Smooth muscle cell (in vitro differentiated cells): ENCODE measurements at regions not wholly inside any gene's neighbourhood (a gene's known extent, or its start where the extent isn't known, plus 50 kb on each side); places are given as distances from the start of the nearest gene placed in this dataset.

Source experiments
- DNase-seq: peaks from one replicate; lab custom pipeline; 2025; ENCODE audit not compliant: unreplicated experiment; lab: John Stamatoyannopoulos, UW
- H2AFZ ChIP-seq: fragments of 200-600 bp; sonication (generic); 2 replicates; pipeline ENCODE4 v1.6.0; 2016; ENCODE audit warnings: antibody characterized with exemption, low read depth, mild to moderate bottlenecking
- H3F3A ChIP-seq: fragments of 200-600 bp; sonication (generic); 2 replicates; pipeline ENCODE4 v1.6.0; 2017; ENCODE audit warnings: antibody characterized with exemption, low read depth
- H3K27ac ChIP-seq: fragments of 200-600 bp; sonication (generic); 2 replicates; pipeline ENCODE4 v1.5.1; 2016; ENCODE audit warnings: low read depth, mild to moderate bottlenecking
- H3K27me3 ChIP-seq: fragments of 200-600 bp; sonication (generic); 2 replicates; pipeline ENCODE4 v1.6.1; 2016; ENCODE audit warnings: low read depth, mild to moderate bottlenecking
- H3K36me3 ChIP-seq: fragments of 200-600 bp; sonication (generic); 2 replicates; pipeline ENCODE4 v1.5.1; 2016; ENCODE audit warnings: low read depth
- H3K4me1 ChIP-seq: fragments of 200-600 bp; sonication (generic); 2 replicates; pipeline ENCODE4 v1.5.1; 2016; ENCODE audit warnings: low read depth
- H3K4me2 ChIP-seq: fragments of 200-600 bp; sonication (generic); 2 replicates; pipeline ENCODE4 v1.6.0; 2016; ENCODE audit warnings: mild to moderate bottlenecking
- H3K4me3 ChIP-seq: fragments of 200-600 bp; sonication (generic); 2 replicates; pipeline ENCODE4 v1.5.1; 2016; ENCODE audit warnings: mild to moderate bottlenecking
- H3K79me2 ChIP-seq: fragments of 200-600 bp; sonication (generic); 2 replicates; pipeline ENCODE4 v1.6.0; 2016; ENCODE audit warnings: low read depth, mild to moderate bottlenecking
- H3K9ac ChIP-seq: fragments of 200-600 bp; sonication (generic); 2 replicates; pipeline ENCODE4 v1.6.0; 2016; ENCODE audit warnings: low read depth
- H3K9me3 ChIP-seq: fragments of 200-600 bp; sonication (generic); replicated peaks from 2 replicates; pipeline ENCODE4 v1.5.1; 2016; ENCODE audit warnings: low read depth
- H4K20me1 ChIP-seq: fragments of 200-600 bp; sonication (generic); 2 replicates; pipeline ENCODE4 v1.6.0; 2016; ENCODE audit warnings: low read depth
- CTCF ChIP-seq: fragments of 200-600 bp; sonication (generic); IDR thresholded peaks from 2 replicates; pipeline ENCODE4 v1.5.1; 2017; ENCODE audit warnings: borderline replicate concordance, mild to moderate bottlenecking, antibody characterized with exemption; ENCODE audit not compliant: insufficient read depth, poor library complexity, severe bottlenecking
- WGBS: methylation state at CpG from one replicate; pipeline ENCODE4 v1.1.7; 2016; ENCODE audit warnings: low lambda C conversion rate; 5-methylcytosine and 5-hydroxymethylcytosine counted together

GRCh38 chr14:46352844-46353243 lies 298.7 kb downstream of the RPL10L start:
- Histone ChIP-seq H4K20me1 (no peaks in the 10 kb centered on the region), H3F3A (no peaks in the 10 kb centered on the region), H3K27me3 (peaks cover 4% of the 10 kb centered on the region), H3K36me3 (no peaks in the 10 kb centered on the region), H3K4me3 (no peak overlapping the region), H2AFZ (no peak overlapping the region), H3K79me2 (no peaks in the 10 kb centered on the region), H3K4me1 (no peaks in the 10 kb centered on the region), H3K4me2 (no peak overlapping the region), H3K9ac (no peak overlapping the region), H3K9me3 (no peaks in the 10 kb centered on the region), H3K27ac (no peak overlapping the region)
- TF ChIP-seq CTCF = no peak
- no peak for DNase-seq
- 67% methylated on average over 1 of the region's 1 CpG for WGBS

DNA sequence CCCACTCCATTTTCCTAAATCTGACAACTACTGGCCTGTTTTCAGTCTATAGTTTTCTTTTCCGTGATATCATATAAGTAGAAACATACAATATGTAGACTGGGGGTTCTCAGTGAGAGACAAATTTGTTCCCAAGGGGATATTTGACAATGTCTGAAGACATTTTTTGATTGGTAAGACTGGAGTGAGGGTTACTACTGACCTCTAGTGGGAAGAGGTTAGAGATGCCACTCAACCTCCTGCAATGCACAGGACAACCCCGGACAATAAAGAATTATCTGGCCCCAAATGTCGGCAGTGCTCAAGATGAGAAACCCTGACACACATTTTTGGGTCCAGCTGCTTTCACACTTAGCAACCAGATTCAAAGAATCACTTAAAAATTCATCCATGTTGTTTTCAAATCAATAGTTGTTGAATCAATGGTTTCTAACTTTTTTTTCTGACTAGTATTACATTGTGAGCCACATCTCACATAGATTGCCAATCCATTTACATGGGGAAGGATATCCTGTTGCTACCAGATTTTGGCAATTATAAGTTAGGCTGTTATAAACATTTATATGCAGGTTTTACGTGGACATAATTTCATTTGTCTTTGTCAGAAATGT lies 307.1 kb downstream of the RPL10L start:
- H3K9ac ChIP-seq = no peak overlapping the region
- no peak overlapping the region for H3K4me2 ChIP-seq
- 14% methylated on average over 4 of the region's 4 CpGs for WGBS
- no peak overlapping the region for H3K27ac ChIP-seq
- no peaks in the 10 kb centered on the region for H3K79me2 ChIP-seq
- no peak overlapping the region for H2AFZ ChIP-seq
- H3K4me3 ChIP-seq = no peak overlapping the region
- no peaks in the 10 kb centered on the region for H4K20me1 ChIP-seq
- DNase-seq = no peak
- no peaks in the 10 kb centered on the region for H3K9me3 ChIP-seq
- TF ChIP-seq CTCF = peak; percentile 62
- H3F3A ChIP-seq = no peaks in the 10 kb centered on the region
- no peaks in the 10 kb centered on the region for H3K36me3 ChIP-seq
- H3K4me1 ChIP-seq = no peaks in the 10 kb centered on the region
- peaks cover 12% of the 10 kb centered on the region for H3K27me3 ChIP-seq

GRCh38 chr14:46325777-46326176 lies 325.8 kb downstream of the RPL10L start:
- H3K36me3 ChIP-seq = no peaks in the 10 kb centered on the region
- no peak overlapping the region for H3K9ac ChIP-seq
- peaks cover 35% of the 10 kb centered on the region for H3K27me3 ChIP-seq
- H3K4me1 ChIP-seq = peaks cover 25% of the 10 kb centered on the region
- no peak overlapping the region for H3K27ac ChIP-seq
- no peaks in the 10 kb centered on the region for H3K79me2 ChIP-seq
- H2AFZ ChIP-seq = no peak overlapping the region
- no peak overlapping the region for H3K4me2 ChIP-seq
- peaks cover 13% of the 10 kb centered on the region for H3F3A ChIP-seq
- WGBS = 75% methylated on average over 2 of the region's 2 CpGs
- no peak for TF ChIP-seq CTCF
- no peaks in the 10 kb centered on the region for H3K9me3 ChIP-seq
- DNase-seq = no peak
- H3K4me3 ChIP-seq = no peak overlapping the region
- no peaks in the 10 kb centered on the region for H4K20me1 ChIP-seq

- 55% methylated on average over 5 of the region's 5 CpGs for WGBS
- no peak for TF ChIP-seq CTCF
- Histone ChIP-seq H3K4me1 (peaks cover 25% of the 10 kb centered on the region), H3K36me3 (no peaks in the 10 kb centered on the region), H3K4me2 (no peak overlapping the region), H3K4me3 (no peak overlapping the region), H3K9ac (no peak overlapping the region), H3K27ac (no peak overlapping the region), H3K27me3 (peaks cover 35% of the 10 kb centered on the region), H3K79me2 (no peaks in the 10 kb centered on the region), H3K9me3 (no peaks in the 10 kb centered on the region), H3F3A (peaks cover 13% of the 10 kb centered on the region), H2AFZ (no peak overlapping the region), H4K20me1 (no peaks in the 10 kb centered on the region)
- no peak for DNase-seq
These were observed 326.4 kb downstream of the RPL10L start for GRCh38 chr14:46325157-46325556.
